ENCODE measurements at regions not wholly inside any gene's neighbourhood (a gene's known extent, or its start where the extent isn't known, plus 50 kb on each side); places are given as distances from the start of the nearest gene placed in this dataset.
A peak's percentile ranks its signal among the peaks of the same experiment; 100 is the strongest.
"Not testable (repeated sequence)": the region's sequence is repeated elsewhere in the genome, so short reads cannot be mapped to it uniquely, and the experiment has no call there.

DNA sequence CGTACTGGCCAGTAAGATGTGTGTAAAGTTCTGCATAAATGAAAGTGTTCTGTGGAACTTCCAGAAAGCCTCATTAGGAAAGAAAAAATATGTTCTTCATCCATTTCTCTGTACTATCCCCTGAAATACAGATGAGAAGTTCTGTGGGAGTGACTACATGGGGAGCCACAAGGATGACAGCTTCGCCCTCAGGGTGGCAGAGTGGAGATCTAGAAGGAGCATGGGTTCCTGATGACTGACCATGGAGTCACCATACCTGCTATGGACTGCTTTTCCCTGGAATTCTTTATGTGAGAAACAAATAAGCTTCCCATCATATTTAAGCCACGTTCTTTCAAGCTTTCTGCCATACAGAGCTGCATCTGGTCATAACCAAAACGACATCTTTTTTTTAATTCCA lies 113.9 kb upstream of the RGS1 start:
- no peaks in the 10 kb centered on the region for H3K36me3 Mint-ChIP-seq (ENCODE audit: low read depth)
- H3K27ac Mint-ChIP-seq, result no peak overlapping the region
- H3K27me3 Mint-ChIP-seq, result peaks cover 12% of the 10 kb centered on the region
- no peak overlapping the region for H3K4me3 Mint-ChIP-seq
- H3K4me1 Mint-ChIP-seq (ENCODE audit: low read depth), result no peaks in the 10 kb centered on the region
- ATAC-seq (no peak), DNase-seq (no peak)
- intact Hi-C loops (cut with micrococcal nuclease), result no loop called here
- ChIA-PET CTCF (interaction anchor here (1.2 to 2.5 kb wide), 2 partner anchors 13 to 17 kb away, joined by 3 to 7 read pairs; no protein-coding TSS in a partner anchor), POLR2A (no interaction called here)
- no peaks in the 10 kb centered on the region for H3K9me3 Mint-ChIP-seq
- TF ChIP-seq, protein P1, sequence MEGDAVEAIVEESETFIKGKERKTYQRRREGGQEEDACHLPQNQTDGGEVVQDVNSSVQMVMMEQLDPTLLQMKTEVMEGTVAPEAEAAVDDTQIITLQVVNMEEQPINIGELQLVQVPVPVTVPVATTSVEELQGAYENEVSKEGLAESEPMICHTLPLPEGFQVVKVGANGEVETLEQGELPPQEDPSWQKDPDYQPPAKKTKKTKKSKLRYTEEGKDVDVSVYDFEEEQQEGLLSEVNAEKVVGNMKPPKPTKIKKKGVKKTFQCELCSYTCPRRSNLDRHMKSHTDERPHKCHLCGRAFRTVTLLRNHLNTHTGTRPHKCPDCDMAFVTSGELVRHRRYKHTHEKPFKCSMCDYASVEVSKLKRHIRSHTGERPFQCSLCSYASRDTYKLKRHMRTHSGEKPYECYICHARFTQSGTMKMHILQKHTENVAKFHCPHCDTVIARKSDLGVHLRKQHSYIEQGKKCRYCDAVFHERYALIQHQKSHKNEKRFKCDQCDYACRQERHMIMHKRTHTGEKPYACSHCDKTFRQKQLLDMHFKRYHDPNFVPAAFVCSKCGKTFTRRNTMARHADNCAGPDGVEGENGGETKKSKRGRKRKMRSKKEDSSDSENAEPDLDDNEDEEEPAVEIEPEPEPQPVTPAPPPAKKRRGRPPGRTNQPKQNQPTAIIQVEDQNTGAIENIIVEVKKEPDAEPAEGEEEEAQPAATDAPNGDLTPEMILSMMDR (IDR thresholded peaks at IDR 0.05), result no peak

DNA sequence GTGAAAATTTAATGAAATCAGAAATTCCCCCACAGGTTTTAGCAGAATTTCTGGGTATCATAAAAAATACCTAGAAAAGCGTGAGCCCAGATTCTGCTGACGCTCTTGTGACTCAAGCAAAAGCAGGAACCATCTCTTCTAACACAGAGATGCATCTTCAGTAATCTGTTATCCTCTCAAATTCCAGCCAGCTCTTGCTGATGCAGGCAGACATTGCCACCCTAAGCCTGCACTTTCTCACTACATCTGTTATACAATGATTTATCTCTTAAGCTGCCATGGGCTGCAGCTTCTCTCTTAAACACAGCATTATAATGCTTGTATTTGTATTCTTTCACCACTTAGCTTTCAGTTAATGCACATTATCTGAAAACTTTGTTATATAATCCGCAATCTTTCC lies 113.0 kb upstream of the RGS1 start:
- Mint-ChIP-seq H3K27ac (no peak overlapping the region), H3K4me3 (no peak overlapping the region), H3K27me3 (peaks cover 14% of the 10 kb centered on the region), H3K4me1 (ENCODE audit: low read depth) (no peaks in the 10 kb centered on the region), H3K9me3 (no peaks in the 10 kb centered on the region), H3K36me3 (ENCODE audit: low read depth) (no peaks in the 10 kb centered on the region)
- POLR2A ChIA-PET, result no interaction called here
- intact Hi-C loops (cut with micrococcal nuclease), result no loop called here
- ATAC-seq (no peak), DNase-seq (no peak)
- TF ChIP-seq, protein P1 (IDR thresholded peaks at IDR 0.05), result no peak
- CTCF ChIA-PET, result interaction anchor here (1.2 to 2.5 kb wide), 2 partner anchors 12 to 18 kb away, joined by 3 to 7 read pairs; no protein-coding TSS in a partner anchor

DNA sequence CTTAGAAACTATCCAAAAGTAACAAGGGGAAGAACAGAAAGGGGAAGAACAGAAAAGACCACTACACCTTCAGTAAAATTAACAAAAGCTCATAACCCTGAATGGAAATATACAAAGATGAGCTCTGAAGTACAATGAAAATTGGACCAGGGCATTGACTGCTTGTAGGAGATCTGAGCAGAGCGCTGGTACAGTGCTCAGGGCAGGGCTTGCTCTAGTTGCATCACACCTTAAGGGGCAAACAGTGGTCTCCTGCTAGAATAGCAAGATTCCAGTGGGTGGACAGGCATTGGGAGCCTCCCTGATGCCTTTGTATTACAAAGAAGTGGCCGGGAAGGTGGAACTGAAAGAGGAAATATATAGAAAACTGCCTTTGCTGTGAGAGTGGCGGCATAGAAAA lies 111.9 kb upstream of the RGS1 start:
- H3K4me3 Mint-ChIP-seq, result no peak overlapping the region
- no peak for ATAC-seq
- no peak overlapping the region for H3K27ac Mint-ChIP-seq
- TF ChIP-seq, protein P1 (IDR thresholded peaks at IDR 0.05), result no peak
- no peak for DNase-seq
- H3K27me3 Mint-ChIP-seq, result peaks cover 14% of the 10 kb centered on the region
- H3K9me3 Mint-ChIP-seq, result no peaks in the 10 kb centered on the region
- H3K36me3 Mint-ChIP-seq (ENCODE audit: low read depth), result no peaks in the 10 kb centered on the region
- no peaks in the 10 kb centered on the region for H3K4me1 Mint-ChIP-seq (ENCODE audit: low read depth)
- POLR2A ChIA-PET, result no interaction called here
- CTCF ChIA-PET, result no interaction called here
- intact Hi-C loops (cut with micrococcal nuclease), result no loop called here

DNA sequence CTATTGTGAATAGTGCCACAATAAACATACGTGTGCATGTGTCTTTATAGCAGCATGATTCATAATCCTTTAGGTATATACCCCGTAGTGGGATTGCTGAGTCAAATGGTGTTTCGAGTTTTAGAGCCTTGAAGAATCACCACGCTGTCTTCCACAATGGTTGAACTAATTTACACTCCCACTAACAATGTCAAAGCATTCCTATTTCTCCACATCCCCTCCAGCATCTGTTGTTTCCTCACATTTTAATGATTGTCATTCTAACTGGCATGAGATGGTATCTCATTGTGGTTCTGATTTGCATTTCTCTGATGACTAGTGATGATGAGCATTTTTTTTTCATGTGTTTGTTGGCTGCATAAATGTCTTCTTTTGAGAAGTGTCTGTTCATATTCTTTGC lies 110.4 kb upstream of the RGS1 start:
- H3K36me3 Mint-ChIP-seq (ENCODE audit: low read depth); H3K4me1 Mint-ChIP-seq (ENCODE audit: low read depth); POLR2A ChIA-PET; CTCF ChIA-PET; DNase-seq; ATAC-seq; H3K4me3 Mint-ChIP-seq; H3K27ac Mint-ChIP-seq; intact Hi-C loops (cut with micrococcal nuclease); H3K9me3 Mint-ChIP-seq: not testable (repeated sequence)
- H3K27me3 Mint-ChIP-seq, result peaks cover 25% of the 10 kb centered on the region

DNA sequence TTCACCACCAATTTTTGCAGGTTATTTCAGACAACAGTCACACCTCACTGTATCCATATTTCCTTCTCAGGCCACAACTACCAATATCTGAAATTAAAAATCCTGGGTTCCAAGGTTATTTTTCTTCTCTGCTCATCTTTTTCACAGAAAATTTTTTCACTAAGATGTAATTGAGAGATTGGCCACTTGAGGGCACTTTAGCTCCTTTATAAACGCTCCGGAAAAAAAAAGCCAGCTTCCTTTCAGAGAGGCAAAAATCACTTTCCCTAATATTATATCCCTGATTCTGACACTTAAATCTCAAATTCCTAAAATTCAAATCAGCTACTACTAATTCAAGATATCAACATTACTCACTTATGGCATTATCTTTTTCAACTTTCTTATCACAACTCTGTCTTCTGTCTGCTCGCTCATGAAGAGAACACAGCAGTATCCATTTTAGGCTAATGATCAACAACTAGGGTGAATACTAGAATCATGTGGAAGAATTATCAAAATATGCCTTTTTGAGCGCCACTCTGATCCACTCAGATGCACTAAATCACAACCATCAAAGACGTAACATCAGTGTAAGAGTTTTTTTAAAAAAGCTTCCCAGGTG lies 101.4 kb upstream of the RGS1 start:
- POLR2A ChIA-PET, result interaction anchor here (0.5 kb wide), 1 partner anchor 132 kb away, joined by 3 read pairs; no protein-coding TSS in a partner anchor
- intact Hi-C loops (cut with micrococcal nuclease), result no loop called here
- ATAC-seq, result peak; percentile 24

More for the DNA sequence above, 101.4 kb upstream of the RGS1 start:
- no peaks in the 10 kb centered on the region for H3K4me1 Mint-ChIP-seq (ENCODE audit: low read depth)
- CTCF ChIA-PET, result interaction anchor here (0.7 to 6.2 kb wide), 41 partner anchors 8 to 891 kb away, joined by 3 to 96 read pairs (median 4); partner anchors contain the start of genes RO60 and UCHL5
- H3K9me3 Mint-ChIP-seq, result no peaks in the 10 kb centered on the region
- H3K27me3 Mint-ChIP-seq, result peaks cover 11% of the 10 kb centered on the region
- DNase-seq, result no peak
- no peak overlapping the region for H3K27ac Mint-ChIP-seq
- no peaks in the 10 kb centered on the region for H3K36me3 Mint-ChIP-seq (ENCODE audit: low read depth)
- TF ChIP-seq, protein P1 (IDR thresholded peaks at IDR 0.05), result peak; percentile 93
- no peak overlapping the region for H3K4me3 Mint-ChIP-seq
